GM20000 (cell line): ENCODE measurements at regions not wholly inside any gene's neighbourhood (a gene's known extent, or its start where the extent isn't known, plus 50 kb on each side); places are given as distances from the start of the nearest gene placed in this dataset.
A peak's percentile ranks its signal among the peaks of the same experiment; 100 is the strongest.
"Not testable (repeated sequence)": the region's sequence is repeated elsewhere in the genome, so short reads cannot be mapped to it uniquely, and the experiment has no call there.

ENCODE experiments used
- DNase-seq: peaks from one replicate; pipeline ENCODE4 v3.0.0; 2012; ENCODE audit warnings: low spot score
- TF ChIP-seq, protein P1 (sequence below): IDR thresholded peaks from 2 replicates; pipeline ENCODE4 v1.5.1; 2012; ENCODE audit warnings: mild to moderate bottlenecking, control low read depth; ENCODE audit errors: extremely low read depth, missing control alignments

GRCh38 chr2:215728504-215729065 is 284.8 kb downstream of the MREG start:
- TF ChIP-seq, protein P1, sequence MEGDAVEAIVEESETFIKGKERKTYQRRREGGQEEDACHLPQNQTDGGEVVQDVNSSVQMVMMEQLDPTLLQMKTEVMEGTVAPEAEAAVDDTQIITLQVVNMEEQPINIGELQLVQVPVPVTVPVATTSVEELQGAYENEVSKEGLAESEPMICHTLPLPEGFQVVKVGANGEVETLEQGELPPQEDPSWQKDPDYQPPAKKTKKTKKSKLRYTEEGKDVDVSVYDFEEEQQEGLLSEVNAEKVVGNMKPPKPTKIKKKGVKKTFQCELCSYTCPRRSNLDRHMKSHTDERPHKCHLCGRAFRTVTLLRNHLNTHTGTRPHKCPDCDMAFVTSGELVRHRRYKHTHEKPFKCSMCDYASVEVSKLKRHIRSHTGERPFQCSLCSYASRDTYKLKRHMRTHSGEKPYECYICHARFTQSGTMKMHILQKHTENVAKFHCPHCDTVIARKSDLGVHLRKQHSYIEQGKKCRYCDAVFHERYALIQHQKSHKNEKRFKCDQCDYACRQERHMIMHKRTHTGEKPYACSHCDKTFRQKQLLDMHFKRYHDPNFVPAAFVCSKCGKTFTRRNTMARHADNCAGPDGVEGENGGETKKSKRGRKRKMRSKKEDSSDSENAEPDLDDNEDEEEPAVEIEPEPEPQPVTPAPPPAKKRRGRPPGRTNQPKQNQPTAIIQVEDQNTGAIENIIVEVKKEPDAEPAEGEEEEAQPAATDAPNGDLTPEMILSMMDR = no peak
- DNase-seq = peak; percentile 36

DNA sequence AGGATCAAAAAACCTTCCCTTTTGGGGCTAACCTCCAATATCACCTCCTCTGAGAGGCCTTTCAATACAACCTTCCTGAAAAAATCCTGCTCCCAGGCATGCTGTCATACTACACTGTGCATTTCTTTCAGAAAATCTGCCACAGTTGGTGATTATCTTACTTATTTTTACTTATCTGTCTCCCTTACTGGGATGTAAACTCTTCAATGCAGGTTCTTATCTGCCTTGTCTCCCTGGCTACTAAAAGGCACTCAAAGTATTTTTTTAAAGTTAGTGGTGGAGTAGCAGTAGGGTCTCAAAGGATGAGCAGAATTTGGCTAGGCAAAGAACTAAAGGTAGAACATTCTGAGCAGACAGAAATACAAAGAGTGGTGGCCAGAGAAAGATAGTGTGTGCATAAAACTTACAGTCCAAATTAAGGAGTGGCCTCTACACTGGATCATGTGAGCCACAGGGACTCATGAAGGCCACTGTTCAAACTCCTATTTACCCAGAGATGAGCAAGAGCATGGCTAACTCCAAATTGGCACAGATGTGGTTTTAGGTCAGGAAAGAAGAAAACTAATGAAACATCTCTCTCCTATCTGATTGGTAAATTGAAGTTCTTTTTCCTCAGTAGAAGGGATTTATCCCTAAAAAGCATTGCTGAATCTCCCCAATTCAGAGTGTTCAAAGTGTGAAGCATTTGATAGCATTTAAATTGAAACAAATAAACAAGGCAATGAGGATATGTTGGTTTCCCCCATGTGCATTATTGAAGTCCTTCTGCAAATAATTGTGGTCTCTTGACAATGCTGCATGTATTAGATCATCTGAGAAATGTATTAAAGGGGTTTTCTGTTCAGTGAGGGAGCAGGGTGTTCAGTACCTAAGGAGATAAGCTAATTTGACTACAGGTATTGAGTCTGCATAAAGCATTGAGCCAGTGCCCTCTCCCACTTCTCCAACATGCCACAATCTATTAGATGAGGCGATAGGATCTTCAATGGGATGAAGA is 285.5 kb downstream of the MREG start:
- TF ChIP-seq, protein P1 = no peak
- no peak for DNase-seq

- no peak for DNase-seq
- TF ChIP-seq, protein P1 = no peak
Measured at GRCh38 chr2:215726070-215726469, 287.3 kb downstream of the MREG start.

DNA sequence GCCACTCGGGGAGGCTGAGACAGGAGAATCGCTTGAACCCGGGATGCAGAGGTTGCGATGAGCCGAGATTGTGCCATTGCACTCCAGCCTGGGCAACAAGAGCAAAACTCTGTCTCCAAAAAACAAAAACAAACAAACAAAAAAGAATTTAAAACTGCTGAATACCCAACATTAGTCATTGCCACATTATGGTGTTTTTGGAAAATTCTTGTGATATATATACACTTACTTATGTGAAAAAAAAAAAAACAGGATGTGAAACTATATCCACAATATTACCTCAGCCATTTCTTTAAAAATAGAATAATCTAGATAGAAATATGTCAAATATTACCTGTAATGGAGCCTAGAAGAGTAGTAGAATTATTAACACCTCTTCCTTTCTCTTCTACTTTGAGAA is 288.3 kb upstream of the FN1 start:
- DNase-seq = no peak
- TF ChIP-seq, protein P1 = no peak

DNA sequence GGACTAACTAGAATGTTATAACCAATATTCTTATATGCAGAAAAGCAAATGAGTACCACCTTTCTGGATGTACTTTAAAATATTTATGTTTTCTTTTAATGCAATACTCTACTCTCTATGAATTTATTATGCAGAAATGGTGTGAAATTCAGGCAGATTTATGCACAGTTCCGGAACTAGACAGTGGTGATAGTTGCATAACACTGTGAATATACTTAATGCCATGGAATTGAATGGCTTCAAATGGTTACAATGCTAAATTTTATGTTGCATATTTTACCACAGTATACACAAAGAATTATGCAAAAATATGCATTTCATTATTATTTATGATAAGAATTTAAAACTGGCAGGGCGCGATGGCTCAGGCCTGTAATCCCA is 287.8 kb upstream of the FN1 start:
- DNase-seq = no peak
- TF ChIP-seq, protein P1 = no peak

DNA sequence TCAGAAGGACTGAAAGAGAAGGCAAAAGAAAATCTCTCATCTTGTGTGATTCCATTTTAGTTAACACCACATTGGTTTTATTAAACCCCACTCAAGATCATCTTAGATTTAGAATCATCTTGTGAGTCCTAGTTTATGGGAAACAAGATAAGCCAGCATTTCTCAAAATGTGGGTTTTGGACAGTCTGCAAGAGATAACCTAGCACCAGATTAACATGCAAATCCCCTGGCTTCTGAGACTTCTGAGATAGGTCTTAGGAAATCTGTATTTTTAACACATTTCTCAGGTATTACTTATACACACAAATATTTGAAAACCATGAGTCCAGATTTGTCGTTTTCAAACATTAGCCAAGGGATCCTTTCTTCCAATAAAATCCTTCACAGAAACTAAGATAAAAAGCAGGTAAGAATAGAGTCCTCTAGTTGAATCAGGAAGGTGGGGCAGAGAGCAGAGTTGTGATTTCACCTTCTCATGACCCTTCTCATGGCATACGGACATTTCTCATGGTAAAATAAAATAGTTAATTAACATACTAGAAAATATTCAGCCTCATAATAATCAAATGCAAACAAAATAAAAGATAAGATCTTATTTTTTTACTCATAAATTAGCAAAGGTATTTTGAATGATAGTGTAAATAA is 287.2 kb upstream of the FN1 start:
- no peak for DNase-seq
- TF ChIP-seq, protein P1 = no peak

GRCh38 chr2:215722125-215722524 is 286.3 kb upstream of the FN1 start:
- TF ChIP-seq, protein P1 = no peak
- DNase-seq = no peak

GRCh38 chr2:215721515-215721914 is 285.6 kb upstream of the FN1 start:
- not testable (repeated sequence) for DNase-seq
